B cell (primary cell): ENCODE measurements at regions not wholly inside any gene's neighbourhood (a gene's known extent, or its start where the extent isn't known, plus 50 kb on each side); places are given as distances from the start of the nearest gene placed in this dataset.

Experiments
- ATAC-seq: fragments of 200-7000 bp; cut with Tn5 transposase; one replicate; pipeline ENCODE4 v1.10.0; 2021; ENCODE audit warnings: low read depth, mild to moderate bottlenecking, moderate number of reproducible peaks, moderate library complexity
- CTCF ChIA-PET: fragments of 350-600 bp; sonication (Branson Sonifier 250); formaldehyde crosslinking; loops from one replicate; lab custom pipeline; 2021; ENCODE audit warnings: antibody characterized with exemption, inconsistent platforms; lab: Charles Lee
- POLR2A ChIA-PET: fragments of 350-600 bp; sonication (Branson Sonifier 250); formaldehyde crosslinking; loops from one replicate; lab custom pipeline; 2021; ENCODE audit warnings: antibody characterized with exemption; lab: Charles Lee
- DNase-seq: peaks from one replicate; pipeline ENCODE4 v3.0.0; 2013
- H2AFZ ChIP-seq: 2 replicates; pipeline ENCODE4 v1.6.1; 2012; ENCODE audit warnings: mild to moderate bottlenecking, low read depth, low read length; ENCODE audit not compliant: insufficient read depth, poor library complexity, severe bottlenecking
- H3K27ac ChIP-seq, 2 donors: 1 replicate in 1 of 2; 2 replicates in 1 of 2; pipeline ENCODE4 v1.5.1; 2012 to 2013; ENCODE audit warnings: low read length in 2 of 2, mild to moderate bottlenecking in 2 of 2, moderate library complexity in 1 of 2
- H3K27me3 ChIP-seq, 4 experiments: fragments of 200-600 bp in 1 of 4; sonication (generic) in 1 of 4; replicated peaks in 1 of 4; 1 replicate in 2 of 4; 2 replicates in 2 of 4; pipeline versions ENCODE4 v1.6.1 to v1.7.0; 2013 to 2016; ENCODE audit warnings: low read length in 3 of 4, mild to moderate bottlenecking in 2 of 4, mixed read lengths in 1 of 4, moderate library complexity in 1 of 4; ENCODE audit not compliant: insufficient read depth in 4 of 4, control insufficient read depth in 3 of 4; ENCODE audit errors: control extremely low read depth in 1 of 4
- H3K36me3 ChIP-seq, 2 experiments: replicated peaks in 1 of 2; 1 replicate in 1 of 2; 2 replicates in 1 of 2; pipeline versions ENCODE4 v1.6.1 to v1.7.1; 2013; ENCODE audit warnings: low read length in 1 of 2; ENCODE audit not compliant: insufficient read depth in 2 of 2, control insufficient read depth in 1 of 2; ENCODE audit errors: control extremely low read depth in 1 of 2, extremely low read depth in 1 of 2
- H3K4me1 ChIP-seq, 2 donors: fragments of 200-600 bp in 1 of 2; sonication (generic) in 1 of 2; 1 replicate in 1 of 2; 2 replicates in 1 of 2; pipeline versions ENCODE4 v1.5.1 to v1.6.1; 2013 to 2017; ENCODE audit warnings: low read length in 2 of 2; ENCODE audit not compliant: control insufficient read depth in 2 of 2, insufficient read depth in 2 of 2
- H3K4me2 ChIP-seq: replicated peaks from 2 replicates; pipeline ENCODE3; 2012; ENCODE audit warnings: mild to moderate bottlenecking, low read depth, low read length; ENCODE audit not compliant: poor library complexity, severe bottlenecking
- H3K4me3 ChIP-seq, 5 experiments: fragments of 200-600 bp in 1 of 5; sonication (generic) in 1 of 5; 1 replicate in 3 of 5; 2 replicates in 2 of 5; pipeline versions ENCODE4 v1.5.1 to v1.7.0; 2011 to 2016; ENCODE audit warnings: low read length in 4 of 5, mild to moderate bottlenecking in 4 of 5, low read depth in 2 of 5, control low read depth in 1 of 5, moderate library complexity in 1 of 5; ENCODE audit not compliant: insufficient read depth in 1 of 5; ENCODE audit errors: control extremely low read depth in 1 of 5, extremely low read depth in 1 of 5
- H3K79me2 ChIP-seq: fragments of 200-600 bp; sonication (generic); one replicate; pipeline ENCODE4 v1.6.0; 2016; ENCODE audit warnings: low read length; ENCODE audit not compliant: control insufficient read depth, insufficient read depth
- H3K9ac ChIP-seq: fragments of 200-600 bp; sonication (generic); 2 replicates; pipeline ENCODE4 v1.6.1; 2017; ENCODE audit warnings: mild to moderate bottlenecking, low read length, moderate library complexity
- H3K9me3 ChIP-seq, 3 donors: one replicate each; pipeline versions ENCODE4 v1.6.1 to v1.7.1; 2013; ENCODE audit warnings: low read length in 2 of 3; ENCODE audit not compliant: control insufficient read depth in 2 of 3, insufficient read depth in 1 of 3; ENCODE audit errors: control extremely low read depth in 1 of 3
- H4K20me1 ChIP-seq: 2 replicates; pipeline ENCODE4 v1.6.0; 2012; ENCODE audit warnings: mild to moderate bottlenecking, low read length; ENCODE audit not compliant: insufficient read depth, control insufficient read depth, poor library complexity, severe bottlenecking
- H3K27ac Mint-ChIP-seq: one replicate; pipeline ENCODE4 v1.8.0; 2021; ENCODE audit warnings: mixed read lengths
- H3K27me3 Mint-ChIP-seq: one replicate; pipeline ENCODE4 v1.8.0; 2021; ENCODE audit warnings: mixed read lengths
- H3K4me1 Mint-ChIP-seq: one replicate; pipeline ENCODE4 v1.8.0; 2021; ENCODE audit warnings: mixed read lengths
- H3K4me3 Mint-ChIP-seq: one replicate; pipeline ENCODE4 v1.8.0; 2021; ENCODE audit warnings: mixed read lengths
- H3K9me3 Mint-ChIP-seq: one replicate; pipeline ENCODE4 v1.8.0; 2022; ENCODE audit warnings: mixed read lengths; ENCODE audit not compliant: insufficient read depth
- CTCF ChIP-seq: fragments of 200-600 bp; IDR thresholded peaks from one replicate; pipeline ENCODE4 v1.8.0; 2022; ENCODE audit warnings: antibody characterized with exemption, mild to moderate bottlenecking
- EZH2 ChIP-seq: IDR thresholded peaks from 2 replicates; pipeline ENCODE4 v1.6.1; 2012; ENCODE audit warnings: borderline replicate concordance, low read depth, mild to moderate bottlenecking, moderate library complexity, low read length; ENCODE audit not compliant: insufficient read depth, poor library complexity, severe bottlenecking
- WGBS: methylation state at CpG from one replicate; pipeline ENCODE4 v1.1.5; 2013; ENCODE audit warnings: missing lambda C conversion rate; ENCODE audit not compliant: insufficient coverage; 5-methylcytosine and 5-hydroxymethylcytosine counted together
- intact Hi-C: fragments of 100-400 bp; cut with micrococcal nuclease; formaldehyde crosslinking; loops from one replicate; pipeline ENCODE4 v1.10.0; 2022

DNA sequence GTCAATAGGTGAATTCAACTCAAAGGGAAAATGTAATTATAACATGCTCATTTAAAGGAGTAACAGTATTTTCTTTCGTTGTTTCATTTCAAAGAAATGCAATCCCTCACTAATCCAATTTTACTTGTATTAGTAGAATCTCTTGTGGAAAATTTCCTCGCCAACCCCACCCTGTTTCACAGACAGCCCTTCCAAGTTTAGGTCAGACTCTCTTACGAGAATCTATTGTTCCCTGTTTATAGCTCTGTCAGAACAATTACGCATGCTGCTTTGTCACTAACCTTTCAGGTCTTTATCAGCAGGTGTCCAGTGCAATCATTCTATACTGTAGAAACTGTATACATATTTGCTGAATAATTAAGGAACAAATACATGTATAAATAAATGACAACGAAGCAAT is 657.8 kb upstream of the LINC00305 start:
- CTCF ChIA-PET, result no interaction called here
- intact Hi-C loops, result no loop called here
- Histone ChIP-seq H3K4me2 (no peak overlapping the region), H3K4me3 (no peak overlapping the region), H3K9ac (no peak overlapping the region), H3K27ac (no peak overlapping the region), H4K20me1 (no peaks in the 10 kb centered on the region), H3K27me3 (no peaks in the 10 kb centered on the region), H3K9me3 (no peaks in the 10 kb centered on the region), H3K79me2 (no peaks in the 10 kb centered on the region), H3K36me3 (no peaks in the 10 kb centered on the region), H2AFZ (no peak overlapping the region), H3K4me1 (no peaks in the 10 kb centered on the region)
- Mint-ChIP-seq H3K4me3 (no peak overlapping the region), H3K27ac (no peak overlapping the region), H3K4me1 (no peaks in the 10 kb centered on the region), H3K27me3 (no peaks in the 10 kb centered on the region), H3K9me3 (no peaks in the 10 kb centered on the region)
- no CpG with 5 or more reads among the region's 5 CpGs for WGBS
- POLR2A ChIA-PET, result no interaction called here
- ATAC-seq (no peak), DNase-seq (no peak)
- no peak for TF ChIP-seq EZH2
- TF ChIP-seq CTCF, result no peak

DNA sequence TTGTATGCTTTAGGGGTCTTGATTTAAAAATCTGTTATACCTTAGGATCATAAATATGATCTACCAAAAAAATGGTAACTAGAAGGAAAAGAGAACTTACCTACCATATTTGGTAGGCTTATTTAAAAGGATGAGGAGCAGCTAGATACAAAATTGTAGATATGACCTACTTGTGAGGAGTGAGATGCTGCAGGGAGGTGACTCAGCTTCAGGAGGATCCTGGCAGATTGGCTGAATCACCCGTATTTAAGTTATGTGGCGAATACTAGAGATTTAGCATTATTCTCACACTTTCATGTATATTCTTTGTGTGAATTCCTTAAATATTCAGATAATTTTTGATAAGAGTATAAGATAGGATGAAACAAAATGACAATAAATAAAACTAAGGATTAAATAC is 657.3 kb upstream of the LINC00305 start:
- Histone ChIP-seq H3K79me2 (no peaks in the 10 kb centered on the region), H3K4me1 (no peaks in the 10 kb centered on the region), H3K9me3 (no peaks in the 10 kb centered on the region), H4K20me1 (no peaks in the 10 kb centered on the region), H3K27ac (no peak overlapping the region), H3K4me2 (no peak overlapping the region), H3K4me3 (no peak overlapping the region), H3K9ac (no peak overlapping the region), H3K27me3 (no peaks in the 10 kb centered on the region), H3K36me3 (no peaks in the 10 kb centered on the region), H2AFZ (no peak overlapping the region)
- Mint-ChIP-seq H3K27ac (no peak overlapping the region), H3K9me3 (no peaks in the 10 kb centered on the region), H3K4me1 (no peaks in the 10 kb centered on the region), H3K4me3 (no peak overlapping the region), H3K27me3 (no peaks in the 10 kb centered on the region)
- intact Hi-C loops, result no loop called here
- no CpG with 5 or more reads among the region's 2 CpGs for WGBS
- POLR2A ChIA-PET, result no interaction called here
- no peak for DNase-seq
- no peak for TF ChIP-seq EZH2
- TF ChIP-seq CTCF, result no peak
- ATAC-seq, result no peak
- CTCF ChIA-PET, result no interaction called here
